H1 (cell line): ENCODE measurements at regions not wholly inside any gene's neighbourhood (a gene's known extent, or its start where the extent isn't known, plus 50 kb on each side); places are given as distances from the start of the nearest gene placed in this dataset.

Source experiments
- CBX5 ChIP-seq: fragments of 300-800, 300-1000 bp; sonication (generic); IDR thresholded peaks from 2 replicates; pipeline ENCODE4 v1.7.1; 2016; ENCODE audit warnings: antibody characterized with exemption, low read length, low read depth
- CREB1 ChIP-seq: IDR thresholded peaks from 2 replicates; pipeline ENCODE4 v1.6.1; 2012; ENCODE audit warnings: inconsistent platforms
- JUN ChIP-seq: IDR thresholded peaks from 2 replicates; pipeline ENCODE4 v1.6.1; 2011; ENCODE audit warnings: low read depth, mild to moderate bottlenecking, improper control_type of control experiment, low read length
- KDM4A ChIP-seq: IDR thresholded peaks from one replicate; pipeline ENCODE4 v1.7.1; 2012; ENCODE audit warnings: low read depth, mild to moderate bottlenecking, moderate library complexity, low read length, inconsistent platforms; ENCODE audit not compliant: severe bottlenecking

DNA sequence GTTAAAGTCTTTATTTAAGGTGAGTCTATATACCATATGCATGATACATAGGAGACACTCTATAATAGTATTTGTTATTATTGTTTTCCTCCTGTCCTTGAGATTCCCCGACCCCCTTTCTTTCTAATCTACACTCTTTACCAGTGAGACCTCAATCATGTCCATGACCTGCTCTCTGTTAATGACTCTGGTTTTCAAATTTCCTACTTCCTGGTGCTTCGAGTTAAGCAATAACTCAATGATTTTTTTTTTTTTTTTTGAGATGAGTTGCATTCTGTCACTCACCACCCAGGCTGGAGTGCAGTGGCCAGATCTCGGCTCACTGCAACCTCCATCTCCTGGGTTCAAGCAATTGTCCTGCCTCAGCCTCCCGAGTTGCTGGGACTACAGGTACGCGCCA lies 574.6 kb upstream of the SLC35B3 start (continued):
- TF ChIP-seq KDM4A (no peak), CBX5 (no peak), JUN (no peak), CREB1 (no peak)
